ENCODE measurements at regions not wholly inside any gene's neighbourhood (a gene's known extent, or its start where the extent isn't known, plus 50 kb on each side); places are given as distances from the start of the nearest gene placed in this dataset.

DNA sequence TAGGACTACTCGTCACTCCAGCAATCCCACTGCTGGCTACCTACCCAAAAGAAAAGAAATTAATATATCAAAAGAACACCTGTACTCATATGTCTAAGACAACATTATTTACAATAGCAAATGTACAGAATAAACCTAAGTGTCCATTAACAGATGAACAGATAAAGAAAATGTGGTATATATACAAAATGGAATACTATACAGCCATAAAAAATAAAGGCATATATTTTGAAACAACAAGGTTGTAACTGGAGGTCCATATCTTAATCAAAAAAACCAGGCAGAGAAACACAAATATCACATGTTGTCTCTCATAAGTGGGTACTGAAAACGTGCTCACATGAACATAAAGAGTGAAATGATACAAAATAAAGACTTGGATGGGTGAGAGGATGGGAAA is 1073.3 kb upstream of the PHF14 start:
- H3K36me3 Mint-ChIP-seq (ENCODE audit: low read depth): no peaks in the 10 kb centered on the region
- Histone ChIP-seq H3K36me3 (ENCODE audit: control insufficient read depth, insufficient read depth, low read length) (no peaks in the 10 kb centered on the region), H3K9me3 (ENCODE audit: control insufficient read depth, low read length) (peaks cover 6% of the 10 kb centered on the region), H3K27ac (ENCODE audit: low read depth, low read length) (no peak overlapping the region), H3K4me1 (ENCODE audit: control insufficient read depth, insufficient read depth, low read length) (no peaks in the 10 kb centered on the region), H3K4me3 (ENCODE audit: low read length) (no peak overlapping the region), H3K9ac (ENCODE audit: extremely low read depth, low read length, poor library complexity, severe bottlenecking) (no peak overlapping the region), H3K27me3 (ENCODE audit: control insufficient read depth, insufficient read depth, low read length, poor library complexity, severe bottlenecking) (no peaks in the 10 kb centered on the region)
- no peak overlapping the region for H3K27ac Mint-ChIP-seq
- DNase-seq: no peak
- no peaks in the 10 kb centered on the region for H3K27me3 Mint-ChIP-seq (ENCODE audit: insufficient read depth)
- peaks cover 23% of the 10 kb centered on the region for H3K9me3 Mint-ChIP-seq
- WGBS, 2 experiments (ENCODE audit: insufficient coverage in 1 of 2, insufficient read length in 1 of 2): 85% methylated on average over 2 of the region's 2 CpGs; no CpG with 5 or more reads in 1 of the 2 experiments
- H3K4me3 Mint-ChIP-seq: no peak overlapping the region
- TF ChIP-seq, protein P1, sequence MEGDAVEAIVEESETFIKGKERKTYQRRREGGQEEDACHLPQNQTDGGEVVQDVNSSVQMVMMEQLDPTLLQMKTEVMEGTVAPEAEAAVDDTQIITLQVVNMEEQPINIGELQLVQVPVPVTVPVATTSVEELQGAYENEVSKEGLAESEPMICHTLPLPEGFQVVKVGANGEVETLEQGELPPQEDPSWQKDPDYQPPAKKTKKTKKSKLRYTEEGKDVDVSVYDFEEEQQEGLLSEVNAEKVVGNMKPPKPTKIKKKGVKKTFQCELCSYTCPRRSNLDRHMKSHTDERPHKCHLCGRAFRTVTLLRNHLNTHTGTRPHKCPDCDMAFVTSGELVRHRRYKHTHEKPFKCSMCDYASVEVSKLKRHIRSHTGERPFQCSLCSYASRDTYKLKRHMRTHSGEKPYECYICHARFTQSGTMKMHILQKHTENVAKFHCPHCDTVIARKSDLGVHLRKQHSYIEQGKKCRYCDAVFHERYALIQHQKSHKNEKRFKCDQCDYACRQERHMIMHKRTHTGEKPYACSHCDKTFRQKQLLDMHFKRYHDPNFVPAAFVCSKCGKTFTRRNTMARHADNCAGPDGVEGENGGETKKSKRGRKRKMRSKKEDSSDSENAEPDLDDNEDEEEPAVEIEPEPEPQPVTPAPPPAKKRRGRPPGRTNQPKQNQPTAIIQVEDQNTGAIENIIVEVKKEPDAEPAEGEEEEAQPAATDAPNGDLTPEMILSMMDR (conservative IDR thresholded peaks at IDR 0.05): no peak
- H3K4me1 Mint-ChIP-seq: no peaks in the 10 kb centered on the region

GRCh38 chr7:9921326-9921725 is 1052.3 kb upstream of the PHF14 start:
- Histone ChIP-seq H3K27me3 (ENCODE audit: control insufficient read depth, insufficient read depth, low read length, poor library complexity, severe bottlenecking) (no peaks in the 10 kb centered on the region), H3K4me3 (ENCODE audit: low read length) (no peak overlapping the region), H3K27ac (ENCODE audit: low read depth, low read length) (no peak overlapping the region), H3K36me3 (ENCODE audit: control insufficient read depth, insufficient read depth, low read length) (no peaks in the 10 kb centered on the region), H3K4me1 (ENCODE audit: control insufficient read depth, insufficient read depth, low read length) (no peaks in the 10 kb centered on the region), H3K9ac (ENCODE audit: extremely low read depth, low read length, poor library complexity, severe bottlenecking) (no peak overlapping the region), H3K9me3 (ENCODE audit: control insufficient read depth, low read length) (no peaks in the 10 kb centered on the region)
- Mint-ChIP-seq H3K4me1 (no peaks in the 10 kb centered on the region), H3K36me3 (ENCODE audit: low read depth) (no peaks in the 10 kb centered on the region), H3K27me3 (ENCODE audit: insufficient read depth) (no peaks in the 10 kb centered on the region), H3K4me3 (no peak overlapping the region), H3K27ac (no peak overlapping the region), H3K9me3 (no peaks in the 10 kb centered on the region)
- no peak for DNase-seq
- TF ChIP-seq, protein P1 (conservative IDR thresholded peaks at IDR 0.05): no peak
- 93 to 100% methylated on average over 1 to 3 of the region's 3 CpGs for WGBS, 2 experiments (ENCODE audit: insufficient coverage in 1 of 2, insufficient read length in 1 of 2)

DNA sequence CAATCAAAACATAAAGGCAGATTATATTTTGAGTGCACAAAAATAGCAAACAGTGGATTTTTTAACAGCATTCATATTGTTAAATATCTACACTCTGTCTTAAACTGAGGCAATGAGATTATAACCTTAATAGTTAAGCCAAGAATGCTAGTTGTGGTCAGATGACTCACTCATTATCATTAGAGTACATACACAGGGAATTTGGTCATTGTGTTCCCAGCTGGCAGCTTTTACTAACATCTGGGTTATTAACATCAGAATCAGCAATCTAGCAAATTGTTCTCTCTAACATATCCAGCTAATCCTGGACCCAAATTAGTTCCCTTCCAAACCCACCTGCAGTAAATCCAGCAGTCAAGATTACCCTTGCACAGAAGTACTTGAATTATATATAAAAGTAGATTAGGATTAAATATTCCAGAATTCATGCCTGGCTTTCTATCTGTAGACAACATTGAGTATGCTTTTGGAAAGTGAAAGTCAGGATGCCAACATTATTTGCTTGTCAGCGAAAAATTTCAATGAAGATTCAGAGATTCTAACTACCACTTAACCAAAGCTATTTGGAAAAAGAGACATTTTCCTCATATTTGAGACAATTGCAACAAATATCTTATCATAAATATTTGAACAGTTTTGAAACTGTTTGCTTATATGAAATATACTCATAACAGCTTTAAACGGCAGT is 1035.6 kb upstream of the PHF14 start:
- 91% methylated on average over 2 of the region's 2 CpGs; no CpG with 5 or more reads in 1 of the 2 experiments for WGBS, 2 experiments (ENCODE audit: insufficient coverage in 1 of 2, insufficient read length in 1 of 2)
- Mint-ChIP-seq H3K27ac (no peak overlapping the region), H3K9me3 (no peaks in the 10 kb centered on the region), H3K4me3 (no peak overlapping the region), H3K36me3 (ENCODE audit: low read depth) (no peaks in the 10 kb centered on the region), H3K27me3 (ENCODE audit: insufficient read depth) (no peaks in the 10 kb centered on the region), H3K4me1 (peaks cover 5% of the 10 kb centered on the region)
- Histone ChIP-seq H3K4me1 (ENCODE audit: control insufficient read depth, insufficient read depth, low read length) (no peaks in the 10 kb centered on the region), H3K9me3 (ENCODE audit: control insufficient read depth, low read length) (no peaks in the 10 kb centered on the region), H3K27me3 (ENCODE audit: control insufficient read depth, insufficient read depth, low read length, poor library complexity, severe bottlenecking) (no peaks in the 10 kb centered on the region), H3K27ac (ENCODE audit: low read depth, low read length) (no peak overlapping the region), H3K9ac (ENCODE audit: extremely low read depth, low read length, poor library complexity, severe bottlenecking) (no peak overlapping the region), H3K36me3 (ENCODE audit: control insufficient read depth, insufficient read depth, low read length) (no peaks in the 10 kb centered on the region), H3K4me3 (ENCODE audit: low read length) (no peak overlapping the region)
- TF ChIP-seq, protein P1 (conservative IDR thresholded peaks at IDR 0.05): no peak
- DNase-seq: no peak
